ENCODE measurements at regions not wholly inside any gene's neighbourhood (a gene's known extent, or its start where the extent isn't known, plus 50 kb on each side); places are given as distances from the start of the nearest gene placed in this dataset.

DNA sequence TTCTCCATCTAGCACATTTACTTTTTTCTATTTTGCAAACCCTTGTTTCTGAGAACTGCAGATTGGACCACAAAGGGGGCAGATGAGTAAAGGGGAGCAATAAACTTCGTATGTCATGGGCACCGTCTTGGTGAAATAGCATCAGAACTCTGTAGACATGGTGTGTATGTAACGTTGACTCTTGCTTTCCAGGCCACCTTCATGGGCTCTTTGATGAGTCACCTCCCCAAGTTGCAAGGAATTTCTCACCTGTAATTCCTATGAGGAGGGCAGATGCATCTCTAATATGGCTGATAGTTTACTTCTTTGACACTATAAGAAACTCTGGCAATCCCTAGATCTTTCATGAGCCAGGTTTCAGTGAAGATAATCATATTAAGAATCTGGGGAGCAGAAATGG lies 163.4 kb upstream of the PLPPR1 start:
- TF ChIP-seq, protein P1, sequence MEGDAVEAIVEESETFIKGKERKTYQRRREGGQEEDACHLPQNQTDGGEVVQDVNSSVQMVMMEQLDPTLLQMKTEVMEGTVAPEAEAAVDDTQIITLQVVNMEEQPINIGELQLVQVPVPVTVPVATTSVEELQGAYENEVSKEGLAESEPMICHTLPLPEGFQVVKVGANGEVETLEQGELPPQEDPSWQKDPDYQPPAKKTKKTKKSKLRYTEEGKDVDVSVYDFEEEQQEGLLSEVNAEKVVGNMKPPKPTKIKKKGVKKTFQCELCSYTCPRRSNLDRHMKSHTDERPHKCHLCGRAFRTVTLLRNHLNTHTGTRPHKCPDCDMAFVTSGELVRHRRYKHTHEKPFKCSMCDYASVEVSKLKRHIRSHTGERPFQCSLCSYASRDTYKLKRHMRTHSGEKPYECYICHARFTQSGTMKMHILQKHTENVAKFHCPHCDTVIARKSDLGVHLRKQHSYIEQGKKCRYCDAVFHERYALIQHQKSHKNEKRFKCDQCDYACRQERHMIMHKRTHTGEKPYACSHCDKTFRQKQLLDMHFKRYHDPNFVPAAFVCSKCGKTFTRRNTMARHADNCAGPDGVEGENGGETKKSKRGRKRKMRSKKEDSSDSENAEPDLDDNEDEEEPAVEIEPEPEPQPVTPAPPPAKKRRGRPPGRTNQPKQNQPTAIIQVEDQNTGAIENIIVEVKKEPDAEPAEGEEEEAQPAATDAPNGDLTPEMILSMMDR (IDR thresholded peaks at IDR 0.05; ENCODE audit: insufficient read depth, low read length, poor library complexity, severe bottlenecking) = no peak
- no peak for TF ChIP-seq EZH2phosphoT487 (conservative IDR thresholded peaks at IDR 0.05; ENCODE audit: low read length)

All from SU-DHL-6 (cell line).